ENCODE measurements at regions not wholly inside any gene's neighbourhood (a gene's known extent, or its start where the extent isn't known, plus 50 kb on each side); places are given as distances from the start of the nearest gene placed in this dataset.
"Not testable (repeated sequence)": the region's sequence is repeated elsewhere in the genome, so short reads cannot be mapped to it uniquely, and the experiment has no call there.

DNA sequence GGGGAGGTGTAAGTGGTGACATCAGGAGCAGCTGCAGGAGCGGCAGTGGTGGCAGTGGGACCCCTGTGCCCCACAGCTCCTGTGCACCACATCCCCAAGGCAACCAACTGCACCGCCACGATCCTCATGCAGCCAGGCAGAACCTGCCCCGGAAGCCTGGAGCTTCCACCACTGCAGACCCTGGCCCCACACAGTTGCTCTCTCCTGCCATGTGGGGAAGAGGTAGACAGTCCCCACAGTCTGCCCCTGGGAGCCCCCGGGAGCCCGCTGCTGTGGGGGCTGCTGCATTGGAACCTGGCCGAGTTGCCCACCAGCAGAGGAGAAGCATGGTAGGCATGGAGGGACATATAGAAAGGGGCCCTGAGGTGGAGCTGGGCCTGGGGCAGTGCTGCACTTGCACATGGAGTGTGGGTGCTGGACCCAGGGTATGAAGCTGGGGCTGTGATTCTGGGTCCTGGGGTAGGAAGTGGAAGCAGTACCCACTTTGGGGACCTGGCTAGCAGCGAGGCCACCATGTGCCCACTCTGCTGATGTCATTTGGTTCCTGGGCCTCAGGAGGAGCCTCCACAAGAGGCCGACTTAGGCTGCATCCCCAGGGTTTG, 623.3 kb upstream of the LRRTM4 start:
- DNase-seq (ENCODE audit: low read depth) = no peak

DNA sequence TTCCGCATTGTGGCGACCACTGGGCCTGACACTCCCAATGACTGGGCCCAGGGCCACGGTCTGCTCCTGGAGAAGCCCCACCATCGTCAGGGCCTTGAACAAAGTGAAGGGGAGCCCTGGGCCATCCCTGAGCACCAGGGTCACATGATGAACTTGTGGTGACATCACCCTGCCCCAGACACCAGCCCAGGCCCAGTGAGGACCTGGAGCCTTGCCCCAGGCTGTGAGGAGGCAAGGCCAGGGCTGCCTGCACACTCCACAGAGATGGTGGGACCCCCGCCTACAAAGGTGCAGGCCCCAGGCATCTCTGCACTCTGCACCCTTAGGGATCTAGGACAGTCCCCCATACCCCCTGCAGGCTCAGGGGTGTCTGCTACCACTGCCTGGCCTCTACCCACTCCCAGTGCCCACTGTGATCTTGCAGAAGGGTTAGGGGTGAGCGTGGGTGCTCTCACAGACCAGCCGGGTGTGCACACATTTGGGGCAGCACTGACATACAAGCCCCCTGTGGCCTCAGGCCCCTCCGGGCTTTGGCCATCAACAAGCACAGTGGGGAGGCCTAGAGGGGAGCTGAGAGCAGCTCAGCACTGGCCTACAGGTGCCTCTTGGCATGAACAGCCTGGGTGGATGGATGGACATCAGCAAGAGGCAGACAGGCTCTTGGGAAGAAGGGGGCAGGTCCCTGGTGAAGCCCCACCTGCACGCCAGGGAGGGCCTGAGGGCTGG, 624.0 kb upstream of the LRRTM4 start:
- no peak for DNase-seq (ENCODE audit: low read depth)

DNA sequence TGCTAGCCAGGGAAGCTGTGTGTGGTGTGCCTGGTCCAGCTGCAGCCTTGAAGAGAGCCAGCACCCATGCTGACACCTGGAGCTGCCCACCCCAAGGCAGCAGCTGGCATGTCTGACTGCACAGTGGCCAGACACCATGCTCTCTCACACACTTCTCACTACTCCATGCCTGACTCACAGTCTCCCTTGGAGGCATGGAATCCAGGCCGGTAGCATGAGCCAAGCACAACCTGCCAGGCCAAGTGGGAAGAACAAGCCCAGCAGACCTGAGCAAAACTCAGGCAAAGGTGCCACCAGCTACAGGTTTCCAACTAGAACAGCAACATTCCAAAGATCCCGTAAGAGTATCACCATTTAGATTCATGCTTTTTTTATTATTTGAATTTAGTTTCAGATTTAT, 625.3 kb upstream of the LRRTM4 start:
- DNase-seq (ENCODE audit: low read depth) = no peak

DNA sequence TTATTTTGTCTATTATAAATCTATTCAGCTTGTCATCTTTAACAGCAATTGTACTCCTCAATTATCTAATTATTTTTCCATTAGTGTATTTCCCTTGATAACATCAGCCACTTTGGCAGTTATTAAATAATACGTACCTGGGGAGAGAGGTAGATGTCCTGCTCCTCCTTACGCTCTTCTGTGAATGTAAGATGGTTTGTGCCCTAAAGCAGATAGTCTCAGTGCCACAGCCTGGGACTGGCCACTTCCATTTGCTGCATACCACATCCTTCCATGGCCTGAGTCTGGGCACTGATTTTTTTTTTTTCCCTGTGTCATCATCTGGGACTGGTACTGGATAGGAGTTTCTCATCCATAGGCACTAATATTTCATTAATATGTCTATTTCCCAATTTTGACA, 632.4 kb upstream of the LRRTM4 start:
- DNase-seq (ENCODE audit: low read depth) = no peak

DNA sequence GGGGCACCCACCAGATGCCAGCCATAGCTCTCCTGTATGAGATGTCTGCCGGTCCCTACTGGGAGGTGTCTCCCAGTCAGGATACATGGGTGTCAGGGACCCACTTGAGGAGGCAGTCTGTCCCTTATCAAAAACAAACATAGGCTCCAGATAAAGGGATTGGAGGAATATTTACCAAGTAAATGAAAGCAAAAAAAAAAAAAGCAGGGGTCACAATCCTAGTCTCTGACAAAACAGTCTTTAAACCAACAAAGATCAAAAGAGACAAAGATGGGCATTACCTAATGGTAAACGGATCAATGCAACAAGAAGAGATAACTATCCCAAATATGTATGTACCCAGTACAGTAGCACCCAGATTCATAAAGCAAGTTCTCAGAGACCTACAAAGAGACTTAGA, 640.0 kb upstream of the LRRTM4 start:
- no peak for DNase-seq (ENCODE audit: low read depth)

DNA sequence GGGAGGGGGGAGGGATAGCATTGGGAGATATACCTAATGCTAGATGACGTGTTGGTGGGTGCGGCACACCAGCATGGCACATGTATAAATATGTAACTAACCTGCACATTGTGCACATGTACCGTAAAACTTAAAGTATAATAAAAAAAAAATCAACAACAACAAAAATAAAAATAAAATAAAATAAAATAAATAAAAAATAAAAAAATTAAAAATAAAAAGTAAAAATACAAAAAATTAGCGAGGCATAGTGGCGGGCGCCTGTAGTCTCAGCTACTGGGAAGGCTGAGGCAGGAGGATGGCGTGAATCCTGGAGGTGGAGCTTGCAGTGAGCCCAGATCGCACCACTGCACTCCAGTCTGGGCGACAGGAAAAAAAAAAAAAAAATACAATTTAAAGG, 650.0 kb upstream of the LRRTM4 start:
- not testable (repeated sequence) for DNase-seq (ENCODE audit: low read depth)

DNA sequence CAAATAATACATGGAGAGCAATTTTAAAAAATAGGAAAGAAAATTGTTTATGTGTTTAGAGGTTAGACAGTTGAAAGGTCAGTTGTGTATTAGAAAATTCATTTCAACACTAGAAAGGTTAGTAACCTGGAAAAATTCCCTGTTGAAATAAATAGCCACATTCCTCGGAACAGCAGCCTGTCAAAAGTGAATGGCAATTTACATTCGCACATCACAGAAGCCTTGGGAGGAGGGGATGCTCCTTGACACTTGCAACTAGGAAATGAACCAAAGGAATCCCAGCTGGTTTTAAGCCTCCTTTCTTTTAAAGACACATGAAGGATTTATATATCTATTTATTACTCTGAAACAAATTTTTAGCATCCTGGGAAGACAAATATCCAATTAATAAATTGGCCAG, 653.5 kb upstream of the LRRTM4 start:
- no peak for DNase-seq (ENCODE audit: low read depth)

DNA sequence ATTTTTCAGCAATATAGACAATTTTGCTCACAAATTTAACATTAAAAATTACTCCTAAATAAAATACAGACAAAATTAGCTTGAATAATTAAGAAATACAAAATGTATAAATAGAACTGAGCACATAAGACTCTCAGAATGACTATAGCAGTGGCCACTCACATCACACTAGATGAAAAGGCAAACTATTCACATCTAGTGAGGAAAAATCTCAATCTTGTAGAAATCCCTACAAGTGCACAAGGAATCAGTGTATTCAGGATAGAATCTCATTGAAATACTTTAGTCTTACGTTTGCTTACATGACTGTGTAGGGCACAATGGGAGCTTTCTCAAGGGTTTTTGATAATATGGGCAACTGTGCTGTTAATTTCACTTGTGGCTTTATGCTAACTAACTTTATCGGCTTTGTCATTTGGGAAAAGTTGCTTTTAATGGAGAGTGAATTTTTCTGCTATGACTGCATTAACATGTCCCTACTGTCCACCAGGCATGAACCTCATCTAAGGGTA, 678.9 kb upstream of the LRRTM4 start:
- no peak for DNase-seq (ENCODE audit: low read depth)

DNA sequence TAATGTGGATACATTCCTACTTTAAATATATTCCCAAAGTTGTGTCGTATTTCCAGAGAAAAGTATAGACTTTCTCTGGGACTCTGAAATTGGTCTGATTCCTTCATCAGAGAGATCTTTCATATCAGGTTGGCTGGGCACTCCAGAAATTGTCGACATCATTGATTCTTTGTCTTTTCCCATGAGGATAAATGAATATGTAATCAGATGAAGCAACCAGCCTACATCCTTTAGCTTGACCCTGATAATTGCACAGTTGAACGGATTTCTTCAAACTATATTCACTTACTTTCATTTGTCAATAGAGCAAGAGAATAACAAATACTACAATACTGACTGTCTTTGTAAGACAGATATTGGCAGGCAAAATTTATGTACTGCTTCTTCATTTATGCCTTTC, 680.2 kb upstream of the LRRTM4 start:
- no peak for DNase-seq (ENCODE audit: low read depth)

DNA sequence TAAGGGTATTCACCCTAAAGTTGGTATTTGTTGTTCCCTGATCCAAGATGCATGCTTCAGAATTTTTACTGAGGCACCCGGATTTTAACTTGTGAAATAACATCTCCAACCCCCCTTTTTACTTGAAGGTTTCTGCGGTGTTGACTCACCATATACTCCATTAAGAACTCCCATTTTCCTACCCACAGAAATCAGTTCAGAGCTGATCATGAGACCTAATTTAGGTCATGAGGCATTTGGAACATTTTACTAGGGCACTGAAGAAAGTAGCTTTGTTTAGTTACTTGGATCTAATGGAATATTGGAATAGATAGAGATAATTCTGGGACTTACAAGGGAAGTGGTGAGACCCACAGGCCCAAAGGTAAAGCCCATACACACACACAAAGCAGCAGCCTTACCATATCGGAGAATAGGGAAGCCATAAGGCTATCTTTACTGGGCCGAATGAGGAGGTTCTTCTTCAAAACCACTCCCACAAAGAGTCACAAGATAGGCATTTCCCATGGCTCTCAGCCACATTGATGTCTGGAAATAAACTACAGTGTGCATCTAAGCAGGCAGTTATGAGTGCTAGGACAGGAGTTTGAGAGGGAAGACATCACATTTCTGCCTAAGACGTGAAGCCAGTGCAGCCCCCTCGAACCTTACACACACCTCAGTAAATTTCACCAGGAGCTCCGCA, 681.0 kb upstream of the LRRTM4 start:
- DNase-seq (ENCODE audit: low read depth) = no peak

DNA sequence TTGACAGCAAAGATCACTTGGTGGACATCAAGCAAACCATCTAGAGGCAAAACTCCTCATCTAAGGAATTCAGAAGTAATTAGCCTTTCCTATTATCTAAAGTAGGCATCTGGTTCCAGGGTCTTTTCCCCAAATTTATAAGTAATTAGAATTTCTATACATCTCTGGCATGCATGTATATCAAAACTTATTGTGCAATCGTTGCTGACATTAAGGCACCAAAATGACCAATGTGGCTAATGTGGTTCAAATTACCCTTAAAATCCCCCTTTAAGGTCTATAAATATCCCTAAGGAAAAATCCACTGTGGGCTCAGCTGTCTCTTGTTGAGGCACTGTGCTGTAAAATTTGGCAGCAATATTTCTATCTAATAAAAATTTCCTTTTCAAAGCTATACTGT, 695.9 kb upstream of the LRRTM4 start:
- no peak for DNase-seq (ENCODE audit: low read depth)

DNA sequence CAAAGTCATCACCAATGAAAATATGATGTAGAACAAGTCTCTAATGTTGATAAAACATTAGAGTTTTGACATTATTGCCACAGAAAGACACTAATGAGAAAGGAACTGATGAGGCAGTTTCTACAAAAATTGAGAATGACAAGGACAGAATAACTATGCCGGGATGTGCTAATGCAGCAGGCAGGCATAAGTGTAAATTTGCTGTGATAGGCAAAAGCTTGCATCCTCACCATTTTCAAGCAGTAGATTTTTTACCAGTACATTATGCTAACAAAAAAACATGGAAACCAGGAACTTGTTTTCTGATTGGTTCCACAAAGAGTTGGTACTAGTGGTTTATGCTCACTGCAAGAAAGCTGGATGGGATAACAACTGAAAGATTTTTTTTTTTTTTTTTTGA, 715.5 kb upstream of the LRRTM4 start:
- DNase-seq (ENCODE audit: low read depth) = no peak

DNA sequence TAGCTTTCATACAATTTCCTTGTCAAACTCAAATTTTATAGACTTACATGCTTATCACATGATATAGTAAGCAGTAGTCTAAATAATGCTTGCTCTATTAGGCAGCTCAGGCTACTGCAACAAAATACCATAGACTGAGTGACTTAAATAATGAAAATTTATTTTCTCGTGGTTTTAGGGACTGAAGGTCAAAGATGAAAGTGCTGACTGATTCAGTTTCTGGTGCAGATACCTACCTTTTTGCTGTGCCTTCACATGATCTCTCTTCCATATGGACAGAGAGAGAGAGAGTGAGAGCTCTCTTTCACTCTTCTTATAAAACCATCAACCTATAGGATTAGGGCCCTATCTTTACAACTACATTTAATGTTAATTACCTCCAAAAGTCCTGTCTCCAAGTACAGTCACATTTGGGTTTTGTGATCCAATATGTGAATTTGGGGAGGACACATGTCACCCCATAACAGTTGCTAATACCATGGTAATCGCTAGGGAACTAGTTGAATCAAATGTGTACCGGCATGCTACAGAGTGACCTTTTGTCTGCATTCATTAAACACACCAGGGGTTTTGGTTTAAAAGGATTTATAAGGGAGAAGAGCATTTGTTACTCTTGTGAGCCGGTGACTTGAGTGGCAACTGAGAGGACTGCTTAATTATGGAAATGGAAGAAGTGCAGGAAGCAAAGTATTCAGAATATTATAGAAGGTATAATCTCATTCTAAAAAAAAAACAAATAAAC, 723.4 kb upstream of the LRRTM4 start:
- no peak for DNase-seq (ENCODE audit: low read depth)

DNA sequence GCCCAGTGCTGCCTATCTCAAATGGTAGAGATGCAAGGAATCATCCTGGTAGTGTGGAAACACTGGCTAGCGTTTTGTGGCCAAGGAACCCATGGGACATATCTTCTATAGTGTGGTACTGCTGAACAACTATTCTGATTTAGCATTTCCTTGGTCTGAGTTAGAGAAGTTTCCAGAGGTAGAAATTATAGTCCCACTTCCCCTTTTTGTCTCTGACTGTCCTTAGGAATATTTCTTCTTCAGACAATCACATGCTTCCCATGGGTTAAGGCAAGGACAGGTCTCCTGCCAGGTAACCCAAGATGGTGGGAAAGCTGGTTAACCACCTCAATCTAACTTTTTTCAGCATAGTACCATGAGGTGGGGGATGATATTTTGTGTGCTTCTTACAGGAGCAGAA, 729.5 kb upstream of the LRRTM4 start:
- no peak for DNase-seq (ENCODE audit: low read depth)

DNA sequence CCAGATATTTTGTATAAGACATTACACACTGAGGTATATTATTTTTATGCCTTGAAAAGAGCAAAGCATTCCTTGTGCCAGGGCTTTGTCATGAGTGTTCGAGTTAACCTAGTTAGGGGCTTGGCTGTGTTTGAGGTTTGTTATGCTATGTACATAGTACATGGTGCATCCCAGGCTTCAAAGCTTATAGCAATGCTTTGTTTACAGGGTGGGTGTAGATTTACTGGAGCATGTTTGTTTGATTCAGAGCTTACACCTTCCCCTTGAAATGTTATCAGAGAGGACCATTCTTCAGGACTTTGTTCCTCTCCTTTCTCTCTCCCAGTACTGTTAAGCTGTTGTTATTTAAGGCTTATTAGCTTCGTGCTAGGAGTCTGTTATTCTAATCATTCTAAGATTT, 738.7 kb upstream of the LRRTM4 start:
- DNase-seq (ENCODE audit: low read depth) = no peak

DNA sequence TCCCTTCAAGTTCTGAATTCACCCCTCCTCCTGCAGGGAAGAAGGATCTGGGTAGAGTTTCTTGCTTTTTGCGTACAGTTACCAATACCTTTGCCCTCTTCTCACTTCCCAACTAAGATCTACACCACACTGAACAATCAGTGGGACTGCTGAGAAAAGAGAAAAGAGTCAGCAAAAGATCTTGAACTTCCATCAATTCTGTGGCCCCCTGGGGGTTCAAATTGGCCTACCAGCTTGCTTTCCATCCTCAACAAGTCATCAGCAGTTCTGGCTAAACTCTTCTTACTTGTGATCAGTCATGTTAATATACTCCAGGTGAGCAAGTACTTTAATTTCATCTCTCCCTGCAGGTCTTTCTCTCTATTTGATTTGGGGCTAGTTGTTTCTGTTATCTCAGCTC, 739.3 kb upstream of the LRRTM4 start:
- DNase-seq (ENCODE audit: low read depth) = no peak

DNA sequence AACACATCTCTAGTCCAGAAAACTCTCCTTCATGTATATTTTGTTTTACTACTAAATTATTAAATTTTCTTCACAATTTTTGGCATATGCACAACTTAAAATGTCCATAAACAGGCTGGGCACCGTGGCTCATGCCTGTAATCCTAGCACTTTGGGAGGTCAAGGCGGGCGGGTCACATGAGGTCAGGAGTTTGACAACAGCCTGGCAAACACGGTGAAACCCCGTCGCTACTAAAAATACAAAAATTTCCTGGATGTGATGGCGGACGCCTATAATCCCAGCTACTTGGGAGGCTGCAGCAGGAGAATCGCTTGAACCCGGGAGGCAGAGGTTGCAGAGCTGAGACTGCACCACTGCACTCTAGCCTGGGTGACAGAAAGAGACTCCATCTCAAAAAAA, 739.9 kb upstream of the LRRTM4 start:
- DNase-seq (ENCODE audit: low read depth) = not testable (repeated sequence)

DNA sequence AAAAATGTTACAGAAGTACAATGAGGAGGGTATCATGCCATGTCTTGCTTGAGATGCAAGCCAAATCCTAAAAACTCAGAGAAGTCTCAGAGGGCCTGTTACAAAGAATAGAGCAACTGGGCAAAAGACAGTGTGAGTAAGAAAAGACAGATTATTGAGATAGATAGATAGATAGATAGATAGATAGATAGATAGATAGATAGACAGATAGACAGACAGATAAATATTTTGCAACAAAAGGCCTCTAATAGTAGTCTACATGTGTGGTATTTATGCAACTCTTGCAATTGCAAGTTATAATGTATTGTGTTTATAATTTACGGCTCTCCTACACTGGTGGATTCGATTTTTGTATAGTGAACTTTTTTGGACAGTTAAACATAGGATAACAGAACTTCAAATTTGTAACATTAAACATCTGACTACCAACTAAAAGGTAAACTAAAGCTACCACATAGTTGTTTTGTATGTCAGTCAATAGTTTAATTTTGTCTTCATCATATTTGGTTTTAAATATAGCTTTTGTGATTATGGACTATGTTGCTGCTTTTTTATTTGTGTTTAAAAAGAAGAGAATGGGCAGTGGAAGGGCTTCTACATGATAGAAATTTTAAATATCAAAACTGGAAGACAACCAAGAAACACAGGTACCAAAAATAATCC, 740.7 kb upstream of the LRRTM4 start:
- no peak for DNase-seq (ENCODE audit: low read depth)

DNA sequence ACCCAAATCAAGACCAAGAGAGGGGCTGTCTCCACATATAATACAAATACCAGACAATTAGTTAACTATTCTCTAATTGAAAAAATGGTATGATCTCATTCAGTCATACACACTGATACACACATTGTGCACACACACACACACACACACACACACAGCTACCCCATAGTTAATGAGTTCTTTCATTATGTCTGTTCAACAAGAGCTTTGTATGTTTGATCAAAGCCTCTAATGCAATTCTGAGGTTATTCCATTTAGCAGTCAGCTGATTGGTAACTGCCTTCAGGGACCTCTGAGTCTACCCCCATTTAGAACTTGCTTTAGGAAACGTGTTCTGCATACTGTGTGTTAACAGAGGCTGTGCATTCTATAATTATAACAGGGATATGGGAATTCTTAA, 741.4 kb upstream of the LRRTM4 start:
- DNase-seq (ENCODE audit: low read depth) = no peak

DNA sequence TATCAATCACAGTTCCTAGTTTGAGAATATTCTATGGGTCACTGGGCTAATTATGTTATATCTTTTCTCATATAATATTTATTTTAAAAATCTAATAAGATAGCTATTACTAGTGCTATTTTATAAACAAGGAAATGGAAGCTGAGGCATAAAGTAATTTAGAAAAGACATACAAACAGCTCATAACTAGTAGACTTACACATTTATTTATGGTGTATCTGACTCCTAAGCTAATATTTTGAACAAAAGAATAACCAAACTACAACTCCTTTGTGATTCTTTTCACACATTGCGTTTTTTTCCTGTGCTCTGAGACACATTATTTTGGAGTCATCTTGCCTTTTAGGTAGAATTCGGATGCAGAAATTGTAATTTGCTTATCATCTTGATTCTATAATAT, 742.0 kb upstream of the LRRTM4 start:
- no peak for DNase-seq (ENCODE audit: low read depth)

DNA sequence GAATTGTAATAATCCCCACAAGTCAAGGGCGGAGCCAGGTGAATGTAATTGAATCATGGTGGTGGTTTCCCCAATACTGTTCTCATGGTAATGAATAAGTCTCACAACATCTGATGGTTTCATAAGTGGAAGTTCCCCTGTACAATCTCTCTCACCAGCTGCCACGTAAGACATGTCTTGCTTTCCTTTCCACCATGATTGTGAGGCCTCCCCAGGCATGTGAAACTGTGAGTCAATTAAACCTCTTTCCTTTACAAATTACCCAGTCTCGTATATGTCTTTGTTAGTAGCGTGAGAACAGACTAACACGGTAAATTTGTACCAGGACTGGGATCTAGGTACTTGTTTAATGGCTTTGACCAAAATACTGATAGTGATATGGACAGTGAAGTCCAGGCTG, 744.3 kb upstream of the REG3G start:
- DNase-seq (ENCODE audit: low read depth) = no peak

DNA sequence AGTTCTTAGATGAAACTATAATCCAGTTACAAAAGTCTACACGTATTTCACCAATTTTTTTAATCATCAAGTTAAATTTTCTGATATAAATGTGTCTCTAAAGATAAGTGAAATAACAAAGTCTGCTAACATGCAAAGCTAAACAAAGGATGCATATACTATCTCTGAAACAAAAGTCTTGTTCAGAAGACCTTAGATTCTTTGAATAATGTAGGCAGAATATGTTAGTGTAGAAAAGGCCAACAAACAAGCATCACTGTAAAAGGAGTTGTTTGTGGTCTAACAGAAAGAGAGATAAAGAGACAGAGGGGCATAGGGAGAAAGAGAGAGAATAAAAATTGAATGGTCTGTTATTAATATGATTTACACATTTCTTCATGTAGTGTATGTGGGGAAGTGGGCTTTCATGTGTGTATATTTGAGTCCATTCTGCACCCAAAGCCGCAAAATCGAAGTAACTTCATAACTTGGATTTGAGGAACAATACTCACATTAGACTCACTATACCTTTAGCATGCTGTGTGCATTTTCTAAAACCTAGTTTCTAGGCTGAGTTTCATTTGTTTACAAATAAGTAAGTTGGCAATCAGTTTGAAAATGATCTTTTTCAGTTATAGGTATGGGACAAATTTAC, 734.8 kb upstream of the REG3G start:
- no peak for DNase-seq (ENCODE audit: low read depth)
